Right lobe of liver (tissue), 6 donors: ENCODE measurements at regions not wholly inside any gene's neighbourhood (a gene's known extent, or its start where the extent isn't known, plus 50 kb on each side); places are given as distances from the start of the nearest gene placed in this dataset.

Experiments
- ATAC-seq, 4 donors: fragments of 200-7000 bp; cut with Tn5 transposase; one replicate each; pipeline ENCODE4 v1.9.1; 2020; ENCODE audit warnings: mild to moderate bottlenecking in 4 of 4, moderate library complexity in 4 of 4
- DNase-seq, 3 donors: peaks; one replicate each; pipeline ENCODE4 v3.0.0-alpha.2; 2020
- H3K27ac ChIP-seq, 3 donors: fragments of 200-600 bp; one replicate each; pipeline ENCODE4 v1.8.0; 2022
- H3K27me3 ChIP-seq, 2 donors: fragments of 200-600 bp; one replicate each; pipeline ENCODE4 v1.8.0; 2022
- H3K36me3 ChIP-seq, 4 donors: fragments of 200-600 bp; sonication (generic) in 1 of 4; one replicate each; pipeline versions ENCODE4 v1.5.1 to v1.8.0; 2017 to 2022; ENCODE audit warnings: control low read depth in 1 of 4
- H3K4me1 ChIP-seq, 4 donors: fragments of 200-600 bp; sonication (generic) in 1 of 4; one replicate each; pipeline versions ENCODE4 v1.5.1 to v1.8.0; 2017 to 2022; ENCODE audit warnings: control low read depth in 1 of 4
- H3K4me3 ChIP-seq, 3 donors: fragments of 200-600 bp; one replicate each; pipeline ENCODE4 v1.8.0; 2022
- H3K9me3 ChIP-seq, 4 donors: fragments of 200-600 bp; sonication (generic) in 1 of 4; one replicate each; pipeline versions ENCODE4 v1.5.1 to v1.8.0; 2017 to 2022; ENCODE audit warnings: control low read depth in 1 of 4
- POLR2A ChIP-seq: fragments of 450-650 bp; IDR thresholded peaks from one replicate; pipeline ENCODE4 v1.6.1; 2017; ENCODE audit warnings: antibody characterized with exemption, mild to moderate bottlenecking
- WGBS: methylation state at CpG from one replicate; pipeline ENCODE4 v1.1.6; 2018; ENCODE audit warnings: low coverage, low lambda C conversion rate; ENCODE audit not compliant: insufficient coverage; ENCODE audit errors: missing lambda C conversion rate; 5-methylcytosine and 5-hydroxymethylcytosine counted together
- intact Hi-C, 2 donors: fragments of 100-400 bp; cut with DNase I; formaldehyde crosslinking; loops; one replicate each; pipeline versions ENCODE4 v1.11.2 to v1.14.1; 2022
- TF ChIP-seq, protein P1 (sequence below), 4 donors: fragments of 200-600 bp in 3 of 4; fragments of 450-650 bp in 1 of 4; IDR thresholded peaks; one replicate each; pipeline versions ENCODE4 v1.5.1 to v1.8.0; 2016 to 2022; ENCODE audit warnings: antibody characterized with exemption in 4 of 4, mild to moderate bottlenecking in 2 of 4
- donor health status: DM: no; HTN: yes; CAD: no.
- donor health status: DM: no; HTN: no; CAD: no.
- donor health status: DM: no; HTN: no; CAD: no.
- donor health status: DM: no; HTN: yes; CAD: no.
- donor health status: DM: no; HTN: yes; CAD: no.

- Histone ChIP-seq H3K27me3 (no peaks in the 10 kb centered on the region), H3K4me3 (no peak overlapping the region), H3K27ac (no peak overlapping the region), H3K4me1 (no peaks in the 10 kb centered on the region), H3K9me3 (no peaks in the 10 kb centered on the region), H3K36me3 (no peaks in the 10 kb centered on the region)
- ATAC-seq (no peak), DNase-seq (no peak)
- intact Hi-C loops: no loop called here
- WGBS: 68% methylated on average over 5 of the region's 6 CpGs
- TF ChIP-seq, protein P1, sequence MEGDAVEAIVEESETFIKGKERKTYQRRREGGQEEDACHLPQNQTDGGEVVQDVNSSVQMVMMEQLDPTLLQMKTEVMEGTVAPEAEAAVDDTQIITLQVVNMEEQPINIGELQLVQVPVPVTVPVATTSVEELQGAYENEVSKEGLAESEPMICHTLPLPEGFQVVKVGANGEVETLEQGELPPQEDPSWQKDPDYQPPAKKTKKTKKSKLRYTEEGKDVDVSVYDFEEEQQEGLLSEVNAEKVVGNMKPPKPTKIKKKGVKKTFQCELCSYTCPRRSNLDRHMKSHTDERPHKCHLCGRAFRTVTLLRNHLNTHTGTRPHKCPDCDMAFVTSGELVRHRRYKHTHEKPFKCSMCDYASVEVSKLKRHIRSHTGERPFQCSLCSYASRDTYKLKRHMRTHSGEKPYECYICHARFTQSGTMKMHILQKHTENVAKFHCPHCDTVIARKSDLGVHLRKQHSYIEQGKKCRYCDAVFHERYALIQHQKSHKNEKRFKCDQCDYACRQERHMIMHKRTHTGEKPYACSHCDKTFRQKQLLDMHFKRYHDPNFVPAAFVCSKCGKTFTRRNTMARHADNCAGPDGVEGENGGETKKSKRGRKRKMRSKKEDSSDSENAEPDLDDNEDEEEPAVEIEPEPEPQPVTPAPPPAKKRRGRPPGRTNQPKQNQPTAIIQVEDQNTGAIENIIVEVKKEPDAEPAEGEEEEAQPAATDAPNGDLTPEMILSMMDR (IDR thresholded peaks at IDR 0.05): no peak
- TF ChIP-seq POLR2A: no peak
Observed at GRCh38 chr19:57058871-57059270, 60.9 kb upstream of the USP29 start.

DNA sequence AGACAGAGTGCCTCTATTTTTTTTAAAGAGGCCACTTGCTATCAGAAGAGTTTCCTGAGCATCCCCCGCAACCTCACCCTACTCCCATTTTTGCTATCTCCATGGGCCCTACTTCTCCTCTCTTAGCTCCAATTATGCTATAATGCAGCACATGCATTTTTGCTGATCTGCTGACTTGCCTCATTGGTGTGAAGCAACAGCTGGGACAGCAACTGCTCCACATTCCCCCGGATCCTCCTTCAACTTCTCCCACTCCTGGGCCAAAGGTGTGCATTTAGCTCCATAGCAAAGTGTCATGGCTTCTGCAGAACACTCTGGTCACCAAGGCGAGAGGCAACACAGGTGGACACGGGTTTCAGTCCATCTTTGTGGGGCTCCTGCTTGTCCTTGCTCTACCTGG is 56.7 kb upstream of the USP29 start:
- ATAC-seq (no peak), DNase-seq (no peak)
- 72% methylated on average over 4 of the region's 4 CpGs for WGBS
- Histone ChIP-seq H3K27me3 (no peaks in the 10 kb centered on the region), H3K36me3 (no peaks in the 10 kb centered on the region), H3K4me1 (no peaks in the 10 kb centered on the region), H3K9me3 (no peaks in the 10 kb centered on the region), H3K4me3 (no peak overlapping the region), H3K27ac (no peak overlapping the region)
- TF ChIP-seq, protein P1 (IDR thresholded peaks at IDR 0.05): no peak
- no peak for TF ChIP-seq POLR2A
- intact Hi-C loops: no loop called here

DNA sequence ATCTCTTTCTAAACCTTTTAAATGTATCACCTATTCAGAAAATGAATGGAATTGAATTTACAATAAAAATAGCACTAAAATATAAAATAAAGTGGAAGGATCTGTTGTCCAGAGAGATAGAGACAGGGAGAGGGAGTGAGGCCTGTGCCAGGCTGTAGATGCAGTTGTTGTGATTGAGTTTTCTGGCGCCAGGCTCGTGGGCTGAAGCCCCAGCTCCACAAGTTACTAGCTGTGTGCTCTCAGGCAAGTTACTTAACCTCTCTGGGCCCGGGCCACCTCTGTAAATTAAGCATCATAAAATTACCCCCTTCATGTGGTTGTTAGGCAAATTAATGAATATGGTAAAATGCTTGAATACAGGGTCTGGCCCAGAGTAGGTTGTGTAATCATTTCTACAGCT is 52.3 kb upstream of the USP29 start:
- Histone ChIP-seq H3K27me3 (no peaks in the 10 kb centered on the region), H3K36me3 (no peaks in the 10 kb centered on the region), H3K27ac (no peak overlapping the region), H3K4me1 (no peaks in the 10 kb centered on the region), H3K4me3 (no peak overlapping the region), H3K9me3 (no peaks in the 10 kb centered on the region)
- intact Hi-C loops: no loop called here
- DNase-seq (no peak), ATAC-seq (no peak)
- no peak for TF ChIP-seq POLR2A
- TF ChIP-seq, protein P1 (IDR thresholded peaks at IDR 0.05): no peak
- no CpG with 5 or more reads among the region's 3 CpGs for WGBS

GRCh38 chr19:57068311-57068710 is 51.5 kb upstream of the USP29 start:
- no peaks in the 10 kb centered on the region for H3K9me3 ChIP-seq
- TF ChIP-seq, protein P1 (IDR thresholded peaks at IDR 0.05): no peak
- TF ChIP-seq POLR2A: no peak

More at GRCh38 chr19:57068311-57068710, 51.5 kb upstream of the USP29 start:
- H3K27ac ChIP-seq: no peak overlapping the region
- DNase-seq: no peak
- intact Hi-C loops: no loop called here
- H3K36me3 ChIP-seq: no peaks in the 10 kb centered on the region
- no peaks in the 10 kb centered on the region for H3K4me1 ChIP-seq
- ATAC-seq: no peak
- H3K27me3 ChIP-seq: no peaks in the 10 kb centered on the region
- H3K4me3 ChIP-seq: no peak overlapping the region
- 80% methylated on average over 9 of the region's 12 CpGs for WGBS
